Mucosa of descending colon (tissue), 3 donors: ENCODE measurements at regions not wholly inside any gene's neighbourhood (a gene's known extent, or its start where the extent isn't known, plus 50 kb on each side); places are given as distances from the start of the nearest gene placed in this dataset.
"Not testable (repeated sequence)": the region's sequence is repeated elsewhere in the genome, so short reads cannot be mapped to it uniquely, and the experiment has no call there.

ENCODE experiments used
- ATAC-seq: fragments of 200-7000 bp; cut with Tn5 transposase; one replicate; pipeline ENCODE4 v1.9.1; 2020; ENCODE audit warnings: mild to moderate bottlenecking, moderate library complexity
- DNase-seq, 3 donors: peaks; one replicate each; pipeline ENCODE4 v3.0.0-alpha.2; 2020
- H3K36me3 ChIP-seq: fragments of 200-600 bp; one replicate; pipeline ENCODE4 v1.8.0; 2021; ENCODE audit warnings: low read depth, mild to moderate bottlenecking
- H3K4me1 ChIP-seq: fragments of 200-600 bp; one replicate; pipeline ENCODE4 v1.8.0; 2021; ENCODE audit warnings: low read depth, mild to moderate bottlenecking
- H3K4me3 ChIP-seq: fragments of 200-600 bp; one replicate; pipeline ENCODE4 v1.8.0; 2021; ENCODE audit warnings: mild to moderate bottlenecking
- H3K9me3 ChIP-seq: fragments of 200-600 bp; one replicate; pipeline ENCODE4 v1.8.0; 2021; ENCODE audit warnings: mild to moderate bottlenecking
- intact Hi-C, 2 donors: fragments of 100-400 bp; cut with DNase I in 1 of 2; cut with micrococcal nuclease in 1 of 2; formaldehyde crosslinking; loops; one replicate each; pipeline versions ENCODE4 v1.11.0 to v1.11.1; 2022; cut with DNase I, micrococcal nuclease
- TF ChIP-seq, protein P1 (sequence below): fragments of 200-600 bp; IDR thresholded peaks from one replicate; pipeline ENCODE4 v1.8.0; 2022; ENCODE audit warnings: antibody characterized with exemption, mild to moderate bottlenecking
- donor health status: DM: no; HTN: no; CAD: no; lungs with moderate emphysema.
- donor health status: DM: no; HTN: no; CAD: no.
- donor health status: DM: no; HTN: yes; CAD: no.

DNA sequence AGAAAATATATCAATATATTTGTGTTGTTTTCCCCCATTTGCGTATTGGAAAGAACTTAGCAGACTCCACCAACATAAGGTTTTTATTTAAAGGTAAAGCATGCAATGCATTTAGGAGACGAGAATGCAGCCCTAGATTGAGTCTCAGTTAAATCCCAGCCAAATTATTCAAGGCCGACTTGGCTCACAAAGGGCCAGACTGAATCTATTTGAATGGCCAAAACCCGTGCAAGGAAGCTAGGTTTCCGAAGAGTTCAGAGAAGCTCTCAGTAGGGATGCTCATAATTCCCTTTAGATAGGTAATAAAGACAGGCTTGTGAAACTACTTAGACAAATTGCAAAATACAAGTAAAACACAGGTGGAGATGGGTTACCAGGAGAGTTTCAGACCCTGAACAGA is 520.3 kb downstream of the CDH9 start:
- no peak for DNase-seq
- Histone ChIP-seq H3K36me3 (no peaks in the 10 kb centered on the region), H3K9me3 (peaks cover 52% of the 10 kb centered on the region), H3K4me1 (no peaks in the 10 kb centered on the region), H3K4me3 (no peak overlapping the region)
- intact Hi-C loops: no loop called here
- TF ChIP-seq, protein P1, sequence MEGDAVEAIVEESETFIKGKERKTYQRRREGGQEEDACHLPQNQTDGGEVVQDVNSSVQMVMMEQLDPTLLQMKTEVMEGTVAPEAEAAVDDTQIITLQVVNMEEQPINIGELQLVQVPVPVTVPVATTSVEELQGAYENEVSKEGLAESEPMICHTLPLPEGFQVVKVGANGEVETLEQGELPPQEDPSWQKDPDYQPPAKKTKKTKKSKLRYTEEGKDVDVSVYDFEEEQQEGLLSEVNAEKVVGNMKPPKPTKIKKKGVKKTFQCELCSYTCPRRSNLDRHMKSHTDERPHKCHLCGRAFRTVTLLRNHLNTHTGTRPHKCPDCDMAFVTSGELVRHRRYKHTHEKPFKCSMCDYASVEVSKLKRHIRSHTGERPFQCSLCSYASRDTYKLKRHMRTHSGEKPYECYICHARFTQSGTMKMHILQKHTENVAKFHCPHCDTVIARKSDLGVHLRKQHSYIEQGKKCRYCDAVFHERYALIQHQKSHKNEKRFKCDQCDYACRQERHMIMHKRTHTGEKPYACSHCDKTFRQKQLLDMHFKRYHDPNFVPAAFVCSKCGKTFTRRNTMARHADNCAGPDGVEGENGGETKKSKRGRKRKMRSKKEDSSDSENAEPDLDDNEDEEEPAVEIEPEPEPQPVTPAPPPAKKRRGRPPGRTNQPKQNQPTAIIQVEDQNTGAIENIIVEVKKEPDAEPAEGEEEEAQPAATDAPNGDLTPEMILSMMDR: no peak
- no peak for ATAC-seq

DNA sequence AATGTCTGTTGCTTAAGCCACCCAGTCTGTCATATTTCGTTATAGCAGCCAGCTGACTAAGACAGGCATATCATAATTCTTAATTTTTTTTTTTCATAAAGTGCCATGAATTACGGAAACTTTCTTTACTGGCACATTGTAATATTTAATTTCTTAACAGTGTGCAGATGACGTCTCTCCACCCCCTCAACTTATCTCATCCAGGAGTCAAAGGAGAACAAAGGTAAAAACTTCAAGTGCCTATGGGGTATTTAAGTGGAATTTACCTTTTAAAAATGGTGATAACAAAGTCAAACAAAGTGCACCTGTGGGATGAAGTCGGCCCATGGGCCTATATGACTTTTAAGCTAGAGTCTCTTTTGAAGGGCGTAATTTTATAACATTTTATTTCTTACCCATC is 539.4 kb downstream of the CDH9 start:
- Histone ChIP-seq H3K9me3 (peaks cover 28% of the 10 kb centered on the region), H3K4me1 (no peaks in the 10 kb centered on the region), H3K4me3 (no peak overlapping the region), H3K36me3 (no peaks in the 10 kb centered on the region)
- ATAC-seq: no peak
- intact Hi-C loops: no loop called here
- DNase-seq: no peak
- TF ChIP-seq, protein P1: no peak

DNA sequence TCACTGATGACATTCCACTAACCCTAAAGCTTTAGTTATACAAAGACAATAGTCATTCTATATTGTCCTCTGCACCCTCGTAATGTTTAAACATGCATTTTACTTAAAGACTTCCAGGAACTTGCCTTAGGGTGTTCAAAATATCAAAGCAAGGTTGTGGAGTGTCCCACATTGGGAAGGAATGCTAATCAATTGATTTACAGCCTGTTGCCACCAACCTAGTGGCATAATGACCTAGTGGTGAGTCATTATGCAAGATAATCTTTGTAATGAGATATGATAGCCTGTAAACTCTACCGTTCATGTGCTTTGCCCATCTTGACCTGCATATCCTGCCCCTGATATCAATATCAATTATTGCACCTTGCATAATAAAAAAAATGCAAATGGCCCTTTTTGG is 542.9 kb downstream of the CDH9 start:
- intact Hi-C loops: no loop called here
- TF ChIP-seq, protein P1: no peak
- DNase-seq (no peak), ATAC-seq (no peak)
- Histone ChIP-seq H3K36me3 (no peaks in the 10 kb centered on the region), H3K9me3 (peaks cover 52% of the 10 kb centered on the region), H3K4me3 (no peak overlapping the region), H3K4me1 (no peaks in the 10 kb centered on the region)

DNA sequence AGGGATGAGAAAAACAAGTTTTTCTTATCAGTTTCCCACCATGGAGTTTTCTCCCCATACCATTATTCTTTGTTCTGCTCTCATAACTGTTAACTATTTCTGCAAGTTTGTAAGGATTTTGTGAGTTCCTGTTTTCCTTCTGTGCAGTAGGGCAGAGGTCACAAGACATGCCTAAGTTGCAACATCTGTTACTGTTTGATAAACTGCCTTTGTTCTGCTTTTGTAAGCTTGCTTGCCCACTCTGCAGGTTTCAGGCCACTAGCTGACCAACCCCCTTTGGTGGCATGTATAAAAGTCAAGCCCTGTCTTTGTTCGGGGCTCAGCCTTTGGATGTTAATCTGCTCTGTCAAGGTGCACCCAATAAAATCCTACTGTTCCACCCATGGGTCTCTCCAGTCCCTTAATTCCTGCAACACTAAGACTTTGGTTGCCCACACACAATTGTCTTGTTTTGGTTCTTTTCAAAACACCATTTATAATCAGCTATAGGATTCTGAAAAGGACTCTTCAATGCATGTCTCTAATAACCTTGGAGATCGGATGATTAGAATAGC is 545.4 kb downstream of the CDH9 start:
- H3K9me3 ChIP-seq: peaks cover 70% of the 10 kb centered on the region
- intact Hi-C loops: no loop called here
- no peak for ATAC-seq
- TF ChIP-seq, protein P1: no peak
- no peak overlapping the region for H3K4me3 ChIP-seq
- no peaks in the 10 kb centered on the region for H3K4me1 ChIP-seq
- DNase-seq: no peak
- no peaks in the 10 kb centered on the region for H3K36me3 ChIP-seq

DNA sequence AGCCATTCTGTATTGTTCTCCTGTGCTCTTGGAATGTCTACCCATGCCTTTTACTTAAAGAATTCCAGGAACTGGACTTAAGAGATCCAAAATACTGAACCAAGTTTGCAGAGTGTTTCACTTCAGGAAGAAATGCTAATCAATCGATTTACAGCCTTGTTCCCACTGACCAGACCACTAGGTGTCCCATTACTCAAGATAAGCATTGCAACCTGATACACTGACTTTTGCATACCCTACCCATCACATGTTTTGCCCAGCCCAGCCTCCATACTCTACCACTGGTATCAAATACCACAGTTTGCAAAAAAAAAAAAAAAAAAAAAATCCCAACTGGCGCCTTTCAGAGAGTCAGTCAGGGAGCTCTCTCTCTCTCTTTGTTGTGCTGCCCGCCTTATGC is 550.8 kb downstream of the CDH9 start:
- intact Hi-C loops: no loop called here
- H3K4me3 ChIP-seq: no peak overlapping the region
- TF ChIP-seq, protein P1: no peak
- DNase-seq: no peak
- ATAC-seq: no peak
- H3K9me3 ChIP-seq: peaks cover 52% of the 10 kb centered on the region
- H3K36me3 ChIP-seq: no peaks in the 10 kb centered on the region
- no peaks in the 10 kb centered on the region for H3K4me1 ChIP-seq

DNA sequence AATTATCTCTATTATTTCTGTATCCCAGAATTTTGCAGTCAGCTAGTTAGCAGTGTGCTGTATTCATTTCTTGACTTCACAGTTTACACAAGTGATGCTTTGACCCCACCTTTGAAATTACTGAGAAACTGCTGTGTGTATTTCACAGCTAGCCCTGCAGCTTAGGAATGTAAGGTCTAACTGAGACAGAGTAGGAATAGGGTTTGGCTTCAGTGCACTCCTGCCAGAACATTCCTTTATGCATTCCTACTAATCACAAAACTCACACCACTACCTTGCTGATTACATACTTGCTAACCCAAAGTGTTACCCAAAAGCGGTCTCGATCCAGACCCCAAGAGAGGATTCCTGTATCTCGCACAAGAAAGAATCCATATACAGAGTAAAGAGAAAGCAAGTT is 551.8 kb downstream of the CDH9 start:
- no peak for DNase-seq
- Histone ChIP-seq H3K9me3 (peaks cover 50% of the 10 kb centered on the region), H3K4me1 (no peaks in the 10 kb centered on the region), H3K36me3 (no peaks in the 10 kb centered on the region), H3K4me3 (no peak overlapping the region)
- intact Hi-C loops: no loop called here
- ATAC-seq: no peak
- TF ChIP-seq, protein P1: no peak

DNA sequence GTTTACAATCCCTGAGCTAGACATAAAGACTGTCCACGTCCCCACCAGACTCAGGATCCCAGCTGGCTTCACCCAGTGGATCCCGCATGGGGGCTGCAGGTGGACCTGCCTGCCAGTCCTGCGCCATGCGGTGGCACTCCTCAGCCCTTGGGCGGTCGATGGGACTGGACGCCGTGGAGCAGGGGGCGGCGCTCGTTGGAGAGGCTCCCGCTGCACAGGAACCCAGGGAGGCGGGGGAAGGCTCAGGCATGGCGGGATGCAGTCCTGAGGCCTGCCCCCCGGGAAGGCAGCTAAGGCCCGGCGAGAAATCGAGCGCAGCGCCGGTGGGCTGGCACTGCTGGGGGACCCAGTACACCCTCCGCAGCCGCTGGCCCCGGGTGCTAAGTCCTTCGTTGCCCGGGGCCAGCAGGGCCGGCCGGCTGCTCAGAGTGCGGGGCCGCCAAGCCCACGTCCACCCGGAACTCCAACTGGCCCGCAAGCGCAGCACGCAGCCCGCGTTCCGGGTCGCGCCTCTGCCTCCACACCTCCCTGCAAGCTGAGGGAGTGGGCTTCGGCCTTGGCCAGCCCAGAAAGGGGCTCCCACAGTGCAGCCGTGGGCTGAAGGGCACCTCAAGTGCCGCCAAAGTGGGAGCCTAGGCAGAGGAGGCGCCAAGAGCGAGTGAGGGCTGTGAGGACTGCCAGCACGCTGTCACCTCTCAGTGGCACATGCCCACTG is 553.1 kb downstream of the CDH9 start:
- intact Hi-C loops, H3K4me1 ChIP-seq, H3K4me3 ChIP-seq, H3K36me3 ChIP-seq, DNase-seq, ATAC-seq: not testable (repeated sequence)
- H3K9me3 ChIP-seq: peaks cover 39% of the 10 kb centered on the region
